ENCODE measurements at regions not wholly inside any gene's neighbourhood (a gene's known extent, or its start where the extent isn't known, plus 50 kb on each side); places are given as distances from the start of the nearest gene placed in this dataset.

GRCh38 chr7:136148920-136149319, 171.8 kb upstream of the MTPN start:
- DNase-seq (ENCODE audit: low read depth in 1 of 2, low spot score in 2 of 2): no peak
- POLR2A ChIA-PET (ENCODE audit: partially characterized antibody): no interaction called here

More at GRCh38 chr7:136148920-136149319, 171.8 kb upstream of the MTPN start:
- CTCF ChIA-PET (ENCODE audit: partially characterized antibody): interaction anchor here (0.7 to 1.2 kb wide), 3 partner anchors 11 to 182 kb away, joined by 3 to 5 read pairs (median 3); no protein-coding TSS in a partner anchor
- Histone ChIP-seq H3K27ac (ENCODE audit: low read depth, low read length) (no peak overlapping the region), H3K4me1 (replicated peaks in 1 of 4; ENCODE audit: control insufficient read depth in 3 of 4, insufficient read depth in 4 of 4, low read length in 3 of 4) (no peaks in the 10 kb centered on the region), H3K23me2 (ENCODE audit: low read depth, low read length) (no peaks in the 10 kb centered on the region), H3K4me2 (ENCODE audit: insufficient read depth in 1 of 2, low read depth in 2 of 2, low read length in 2 of 2) (no peak overlapping the region), H2BK120ac (replicated peaks; ENCODE audit: low read depth, low read length) (no peak overlapping the region), H2AFZ (ENCODE audit: low read length) (no peak overlapping the region), H4K20me1 (replicated peaks in 1 of 2; ENCODE audit: control insufficient read depth in 1 of 2, insufficient read depth in 2 of 2, low read length in 2 of 2) (no peaks in the 10 kb centered on the region), H3K4me3 (ENCODE audit: extremely low read depth in 1 of 4, insufficient read depth in 2 of 4, low read depth in 3 of 4, low read length in 4 of 4) (no peak overlapping the region), H4K91ac (replicated peaks; ENCODE audit: insufficient read length, low read length) (no peak overlapping the region), H3K9me3 (ENCODE audit: insufficient read depth in 2 of 2, low read depth in 1 of 2, low read length in 1 of 2) (no peaks in the 10 kb centered on the region), H2BK15ac (ENCODE audit: low read length) (no peak overlapping the region), H3K14ac (ENCODE audit: insufficient read length) (no peak overlapping the region), H2AK5ac (ENCODE audit: low read depth, low read length) (no peak overlapping the region), H3K23ac (ENCODE audit: insufficient read length) (no peak overlapping the region), H3K9ac (replicated peaks in 1 of 4; ENCODE audit: extremely low read depth in 1 of 4, low read depth in 3 of 4, low read length in 3 of 4) (no peak overlapping the region), H3K27me3 (replicated peaks in 1 of 4; ENCODE audit: control insufficient read depth in 3 of 4, extremely low read depth in 1 of 4, insufficient read depth in 3 of 4, low read length in 3 of 4) (no peaks in the 10 kb centered on the region), H3K56ac (replicated peaks; ENCODE audit: insufficient read length, low read depth, low read length) (no peak overlapping the region), H2BK5ac (ENCODE audit: low read depth, low read length) (no peak overlapping the region), H3K18ac (ENCODE audit: extremely low read depth, low read length) (no peak overlapping the region), H3K79me1 (ENCODE audit: low read depth, low read length) (no peaks in the 10 kb centered on the region), H4K5ac (ENCODE audit: insufficient read length, low read depth, low read length) (no peak overlapping the region), H3K36me3 (ENCODE audit: control insufficient read depth in 2 of 4, insufficient read depth in 4 of 4, low read length in 3 of 4) (no peaks in the 10 kb centered on the region), H4K8ac (ENCODE audit: extremely low read depth, insufficient read depth, low read length) (no peak overlapping the region), H2BK20ac (ENCODE audit: low read length) (no peak overlapping the region), H3K79me2 (ENCODE audit: control insufficient read depth in 1 of 2, insufficient read depth in 2 of 2, low read length in 2 of 2) (no peaks in the 10 kb centered on the region), H3K4ac (replicated peaks; ENCODE audit: insufficient read length, low read depth, low read length) (no peak overlapping the region), H2BK12ac (ENCODE audit: low read depth, low read length) (no peak overlapping the region)
- TF ChIP-seq JUN (IDR thresholded peaks at IDR 0.05; ENCODE audit: low read depth, low read length): no peak
- TF ChIP-seq, protein P1, sequence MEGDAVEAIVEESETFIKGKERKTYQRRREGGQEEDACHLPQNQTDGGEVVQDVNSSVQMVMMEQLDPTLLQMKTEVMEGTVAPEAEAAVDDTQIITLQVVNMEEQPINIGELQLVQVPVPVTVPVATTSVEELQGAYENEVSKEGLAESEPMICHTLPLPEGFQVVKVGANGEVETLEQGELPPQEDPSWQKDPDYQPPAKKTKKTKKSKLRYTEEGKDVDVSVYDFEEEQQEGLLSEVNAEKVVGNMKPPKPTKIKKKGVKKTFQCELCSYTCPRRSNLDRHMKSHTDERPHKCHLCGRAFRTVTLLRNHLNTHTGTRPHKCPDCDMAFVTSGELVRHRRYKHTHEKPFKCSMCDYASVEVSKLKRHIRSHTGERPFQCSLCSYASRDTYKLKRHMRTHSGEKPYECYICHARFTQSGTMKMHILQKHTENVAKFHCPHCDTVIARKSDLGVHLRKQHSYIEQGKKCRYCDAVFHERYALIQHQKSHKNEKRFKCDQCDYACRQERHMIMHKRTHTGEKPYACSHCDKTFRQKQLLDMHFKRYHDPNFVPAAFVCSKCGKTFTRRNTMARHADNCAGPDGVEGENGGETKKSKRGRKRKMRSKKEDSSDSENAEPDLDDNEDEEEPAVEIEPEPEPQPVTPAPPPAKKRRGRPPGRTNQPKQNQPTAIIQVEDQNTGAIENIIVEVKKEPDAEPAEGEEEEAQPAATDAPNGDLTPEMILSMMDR (IDR thresholded peaks at IDR 0.05; ENCODE audit: control extremely low read depth in 1 of 3, insufficient read depth in 1 of 3, low read depth in 1 of 3, low read length in 3 of 3): no peak
- no peak for TF ChIP-seq SIN3A (conservative IDR thresholded peaks at IDR 0.05 in 1 of 2, IDR thresholded peaks at IDR 0.05 in 1 of 2; ENCODE audit: low read depth in 1 of 2, low read length in 2 of 2)
- TF ChIP-seq GTF2F1 (IDR thresholded peaks at IDR 0.05; ENCODE audit: borderline replicate concordance, low read depth, low read length): no peak
- no peak for TF ChIP-seq RBBP5 (IDR thresholded peaks at IDR 0.05; ENCODE audit: borderline replicate concordance, low read depth, low read length)
- no peak for TF ChIP-seq NRF1 (IDR thresholded peaks at IDR 0.05; ENCODE audit: low read depth, low read length)
- no peak for TF ChIP-seq HDAC2 (IDR thresholded peaks at IDR 0.05; ENCODE audit: borderline replicate concordance in 1 of 2, low read depth in 2 of 2, low read length in 2 of 2)
- no peak for TF ChIP-seq CHD1 (IDR thresholded peaks at IDR 0.05; ENCODE audit: low read depth, low read length)
- TF ChIP-seq KDM5A (IDR thresholded peaks at IDR 0.05; ENCODE audit: low read length): no peak
- TF ChIP-seq ZNF274 (IDR thresholded peaks at IDR 0.05; ENCODE audit: borderline replicate concordance, extremely low read depth, low read length): no peak
- WGBS, 2 experiments (ENCODE audit: extremely low coverage in 1 of 2, insufficient coverage in 1 of 2, insufficient read length in 1 of 2, insufficient replicate concordance in 2 of 2, low coverage in 1 of 2, low lambda C conversion rate in 2 of 2, missing lambda C conversion rate in 1 of 2): 91% methylated on average over 5 of the region's 5 CpGs; no CpG with 5 or more reads in 1 of the 2 experiments
- FAIRE-seq: no peak
